ENCODE measurements at regions not wholly inside any gene's neighbourhood (a gene's known extent, or its start where the extent isn't known, plus 50 kb on each side); places are given as distances from the start of the nearest gene placed in this dataset.

- DNase-seq: no peak
Observed at GRCh38 chr6:6920114-6920986, 187.4 kb upstream of the RREB1 start.

- DNase-seq: no peak
Observed at GRCh38 chr6:6920987-6921313, 186.8 kb upstream of the RREB1 start.

- DNase-seq: no peak
Observed at GRCh38 chr6:6922166-6922565, 185.6 kb upstream of the RREB1 start.

GRCh38 chr6:6923605-6924004, 184.2 kb upstream of the RREB1 start:
- no peak for DNase-seq

GRCh38 chr6:6924708-6925107, 183.1 kb upstream of the RREB1 start:
- no peak for DNase-seq

GRCh38 chr6:6925391-6926164, 182.2 kb upstream of the RREB1 start:
- DNase-seq: no peak

- no peak for DNase-seq
Observed at GRCh38 chr6:6926856-6927255, 180.9 kb upstream of the RREB1 start.

- DNase-seq: no peak
Observed at GRCh38 chr6:6927521-6928361, 180.0 kb upstream of the RREB1 start.

- no peak for DNase-seq
Observed at GRCh38 chr6:6930223-6930880, 177.4 kb upstream of the RREB1 start.

- DNase-seq: no peak
Observed at GRCh38 chr6:6931071-6932025, 176.4 kb upstream of the RREB1 start.

GRCh38 chr6:6932341-6932740, 175.4 kb upstream of the RREB1 start:
- no peak for DNase-seq

- DNase-seq: no peak
Observed at GRCh38 chr6:6932968-6933367, 174.8 kb upstream of the RREB1 start.

GRCh38 chr6:6940031-6941025, 167.4 kb upstream of the RREB1 start:
- no peak for DNase-seq

- no peak for DNase-seq
Observed at GRCh38 chr6:6941201-6941600, 166.6 kb upstream of the RREB1 start.

- DNase-seq: no peak
Observed at GRCh38 chr6:6942091-6942490, 165.7 kb upstream of the RREB1 start.

GRCh38 chr6:6942831-6943230, 164.9 kb upstream of the RREB1 start:
- DNase-seq: peak in 8 of 14 donors; percentile 4 to 48 (median 12)

- DNase-seq: no peak
Observed at GRCh38 chr6:6943421-6943820, 164.3 kb upstream of the RREB1 start.

- no peak for DNase-seq
Observed at GRCh38 chr6:6946206-6947155, 161.3 kb upstream of the RREB1 start.
